ENCODE measurements at regions not wholly inside any gene's neighbourhood (a gene's known extent, or its start where the extent isn't known, plus 50 kb on each side); places are given as distances from the start of the nearest gene placed in this dataset.
A peak's percentile ranks its signal among the peaks of the same experiment; 100 is the strongest.

DNA sequence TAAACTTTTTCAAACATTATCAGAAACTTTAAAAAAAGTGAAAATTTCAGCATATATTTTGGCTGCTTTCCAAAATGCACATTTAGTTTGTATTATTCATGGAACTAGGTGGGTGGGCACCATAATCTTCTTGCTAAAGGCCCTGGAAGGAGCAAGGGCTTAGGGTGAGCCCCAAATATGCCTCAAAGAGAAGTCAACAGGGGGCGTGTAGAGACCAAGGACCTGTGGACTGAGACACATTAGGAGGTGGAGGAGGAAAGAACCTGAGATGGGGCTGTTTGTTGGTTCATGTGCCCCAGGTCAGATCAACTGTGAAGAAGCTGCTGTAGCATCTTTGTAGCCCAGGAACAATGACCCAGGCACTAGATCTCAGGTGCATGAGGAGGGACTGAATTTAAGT is 79.6 kb upstream of the OLFM4 start:
- H2AK5ac ChIP-seq (ENCODE audit: insufficient read length, low read length): no peak overlapping the region
- H3K23me2 ChIP-seq (ENCODE audit: insufficient read length, low read depth, low read length, poor library complexity, severe bottlenecking): no peaks in the 10 kb centered on the region
- no peak overlapping the region for H3K9ac ChIP-seq (ENCODE audit: extremely low read depth, insufficient read length, low read length)
- H3K4me1 Mint-ChIP-seq: peaks cover 25 to 44% of the 10 kb centered on the region in 2 experiments
- H3K27me3 ChIP-seq (ENCODE audit: insufficient read depth, low read length): no peaks in the 10 kb centered on the region; the same call in 1 of the 2 replicates
- H3K27ac Mint-ChIP-seq: no peak overlapping the region
- H3K79me2 ChIP-seq (ENCODE audit: insufficient read depth, low read length): no peaks in the 10 kb centered on the region
- H3T11ph ChIP-seq (ENCODE audit: low read length): no peak overlapping the region
- H2BK120ac ChIP-seq (ENCODE audit: low read depth, low read length, poor library complexity, severe bottlenecking): no peak overlapping the region
- no peaks in the 10 kb centered on the region; a peak in 2 of 7 replicates for H3K36me3 Mint-ChIP-seq (ENCODE audit: insufficient read depth in 1 of 3, low read depth in 3 of 3)
- no peak overlapping the region for H3K4ac ChIP-seq (ENCODE audit: low read depth, low read length)
- TF ChIP-seq, protein P1, sequence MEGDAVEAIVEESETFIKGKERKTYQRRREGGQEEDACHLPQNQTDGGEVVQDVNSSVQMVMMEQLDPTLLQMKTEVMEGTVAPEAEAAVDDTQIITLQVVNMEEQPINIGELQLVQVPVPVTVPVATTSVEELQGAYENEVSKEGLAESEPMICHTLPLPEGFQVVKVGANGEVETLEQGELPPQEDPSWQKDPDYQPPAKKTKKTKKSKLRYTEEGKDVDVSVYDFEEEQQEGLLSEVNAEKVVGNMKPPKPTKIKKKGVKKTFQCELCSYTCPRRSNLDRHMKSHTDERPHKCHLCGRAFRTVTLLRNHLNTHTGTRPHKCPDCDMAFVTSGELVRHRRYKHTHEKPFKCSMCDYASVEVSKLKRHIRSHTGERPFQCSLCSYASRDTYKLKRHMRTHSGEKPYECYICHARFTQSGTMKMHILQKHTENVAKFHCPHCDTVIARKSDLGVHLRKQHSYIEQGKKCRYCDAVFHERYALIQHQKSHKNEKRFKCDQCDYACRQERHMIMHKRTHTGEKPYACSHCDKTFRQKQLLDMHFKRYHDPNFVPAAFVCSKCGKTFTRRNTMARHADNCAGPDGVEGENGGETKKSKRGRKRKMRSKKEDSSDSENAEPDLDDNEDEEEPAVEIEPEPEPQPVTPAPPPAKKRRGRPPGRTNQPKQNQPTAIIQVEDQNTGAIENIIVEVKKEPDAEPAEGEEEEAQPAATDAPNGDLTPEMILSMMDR (conservative IDR thresholded peaks at IDR 0.05): 0 out of 3 replicates have a peak, but pooled peaks have one; percentile 15
- H2BK15ac ChIP-seq (ENCODE audit: low read depth, low read length): no peak overlapping the region
- H3K56ac ChIP-seq (ENCODE audit: insufficient read length, low read depth, low read length): no peak overlapping the region
- no peaks in the 10 kb centered on the region for H3K79me1 ChIP-seq (ENCODE audit: insufficient read depth, low read depth, low read length, poor library complexity, severe bottlenecking)
- H2BK5ac ChIP-seq (ENCODE audit: insufficient read length, low read length): no peak overlapping the region
- no peak overlapping the region for H3K4me2 ChIP-seq (ENCODE audit: insufficient read depth, insufficient read length, low read length)
- H4K5ac ChIP-seq (ENCODE audit: insufficient read length, low read depth, low read length): no peak overlapping the region
- no peak overlapping the region for H3K14ac ChIP-seq (ENCODE audit: insufficient read depth, low read length)
- H4K20me1 ChIP-seq (ENCODE audit: control insufficient read depth, insufficient read depth, insufficient read length): no peaks in the 10 kb centered on the region
- no CpG with 5 or more reads among the region's 1 CpG for WGBS (ENCODE audit: extremely low coverage, insufficient read length, low lambda C conversion rate)
- H3K4me3 Mint-ChIP-seq: no peak overlapping the region
- peaks cover 9% of the 10 kb centered on the region; the same call in 1 of the 2 replicates for H3K4me1 ChIP-seq (ENCODE audit: insufficient read depth, low read length)
- no peak overlapping the region for H3K23ac ChIP-seq (ENCODE audit: insufficient read length, low read depth, low read length)
- H3K27ac ChIP-seq (ENCODE audit: insufficient read length, low read depth, low read length): no peak overlapping the region
- H3K18ac ChIP-seq (ENCODE audit: insufficient read length, low read depth, low read length): no peak overlapping the region
- H2AFZ ChIP-seq (ENCODE audit: low read length): no peak overlapping the region
- no peak for DNase-seq
- no peak overlapping the region for H4K8ac ChIP-seq (replicated peaks; ENCODE audit: insufficient read length, low read depth, low read length)
- no peak overlapping the region for H2BK12ac ChIP-seq (ENCODE audit: insufficient read length, low read depth, low read length)
- H3K27me3 Mint-ChIP-seq (ENCODE audit: low read depth): peaks cover 15% of the 10 kb centered on the region
- no peak overlapping the region for H2BK20ac ChIP-seq (ENCODE audit: low read depth, low read length, poor library complexity, severe bottlenecking)
- peaks cover 3% of the 10 kb centered on the region in 2 experiments; a peak in 2 of 5 replicates for H3K9me3 Mint-ChIP-seq
- no peaks in the 10 kb centered on the region for H3K9me3 ChIP-seq (ENCODE audit: control insufficient read depth, low read depth, low read length)
- no peak overlapping the region for H4K91ac ChIP-seq (ENCODE audit: insufficient read length, low read depth, low read length)
